HG02678 (cell line): ENCODE measurements at regions not wholly inside any gene's neighbourhood (a gene's known extent, or its start where the extent isn't known, plus 50 kb on each side); places are given as distances from the start of the nearest gene placed in this dataset.
A peak's percentile ranks its signal among the peaks of the same experiment; 100 is the strongest.

ENCODE experiments used
- ATAC-seq: cut with Tn5 transposase; IDR thresholded peaks from one replicate; pipeline ENCODE4 v1.9.1; 2021; ENCODE audit warnings: mild to moderate bottlenecking, moderate library complexity; ENCODE audit not compliant: unreplicated experiment

- ATAC-seq = peak; percentile 75
Measured at GRCh38 chr3:182729903-182730674, 63.2 kb upstream of the ATP11B start.

GRCh38 chr3:182730675-182731042, 62.6 kb upstream of the ATP11B start:
- no peak for ATAC-seq

DNA sequence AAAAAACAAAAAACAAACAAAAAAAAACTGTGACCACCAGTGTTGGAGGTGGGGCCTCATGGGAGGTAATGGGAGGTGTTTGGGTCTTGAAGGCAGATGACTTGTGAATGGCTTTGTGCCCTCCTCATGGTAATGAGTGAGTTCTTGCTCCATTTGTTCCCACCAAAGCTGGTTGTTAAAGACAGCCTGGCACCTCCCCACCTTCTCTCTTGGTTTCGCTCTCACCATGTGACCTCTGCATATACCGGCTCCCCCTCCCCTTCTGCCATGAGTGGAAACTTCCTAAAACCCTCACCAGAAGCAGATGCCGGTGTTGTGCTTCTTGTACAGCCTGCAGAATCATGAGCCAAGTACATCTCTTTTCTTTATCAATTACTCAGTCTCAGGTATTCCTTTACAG, 61.5 kb upstream of the ATP11B start:
- ATAC-seq = no peak

GRCh38 chr3:182732232-182733015, 60.9 kb upstream of the ATP11B start:
- no peak for ATAC-seq

- no peak for ATAC-seq
Measured at GRCh38 chr3:182735672-182736071, 57.6 kb upstream of the ATP11B start.

GRCh38 chr3:182737825-182738224, 55.5 kb upstream of the ATP11B start:
- no peak for ATAC-seq

GRCh38 chr3:182738583-182739411, 54.5 kb upstream of the ATP11B start:
- no peak for ATAC-seq

DNA sequence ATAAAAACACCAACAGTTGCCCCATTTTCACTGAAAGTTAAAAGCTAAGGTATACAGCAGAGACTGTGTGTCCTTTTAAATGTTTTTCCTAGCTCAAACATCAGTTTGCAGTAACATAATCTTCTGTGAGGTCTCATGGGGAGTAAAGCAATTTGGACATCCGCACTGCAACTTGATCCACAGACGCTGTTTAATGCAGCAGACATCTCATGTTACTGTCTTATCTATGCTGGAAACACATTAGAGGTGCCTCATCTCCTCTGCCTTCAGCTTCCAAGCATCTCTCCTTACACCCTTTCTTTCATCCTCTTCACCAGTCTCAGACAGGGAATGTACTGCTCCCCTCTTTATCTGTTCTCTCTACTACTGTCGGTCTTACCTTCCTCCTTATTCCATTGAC, 53.7 kb upstream of the ATP11B start:
- ATAC-seq = no peak

DNA sequence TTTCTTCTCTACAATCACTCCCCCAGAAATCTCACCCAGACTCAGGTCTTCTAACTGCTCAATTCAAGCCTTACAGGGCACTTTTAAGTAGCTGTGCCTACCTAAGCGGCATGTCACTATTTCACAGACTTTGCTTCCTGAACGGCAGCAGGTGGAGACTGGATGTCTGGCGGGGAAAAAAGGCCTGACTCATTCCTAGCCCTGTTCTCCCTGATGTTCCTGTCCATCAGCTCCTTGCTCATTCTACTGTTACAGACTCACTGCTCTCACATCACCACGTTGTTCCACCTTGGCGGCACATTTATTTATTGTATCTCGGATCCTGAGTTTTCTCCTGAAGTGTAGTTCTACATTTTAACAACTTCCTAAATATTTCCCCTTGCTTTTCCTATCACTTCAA, 52.6 kb upstream of the ATP11B start:
- no peak for ATAC-seq

- no peak for ATAC-seq
Measured at GRCh38 chr3:182741214-182741613, 52.1 kb upstream of the ATP11B start.
